Activated naive CD8-positive, alpha-beta T cell treated with anti-CD3 and anti-CD28 coated beads, Interleukin-2, amount 10 ng/mL, durations not matched to agents 7 days and 5 days (primary cell): ENCODE measurements at regions not wholly inside any gene's neighbourhood (a gene's known extent, or its start where the extent isn't known, plus 50 kb on each side); places are given as distances from the start of the nearest gene placed in this dataset.
A peak's percentile ranks its signal among the peaks of the same experiment; 100 is the strongest.
"Not testable (repeated sequence)": the region's sequence is repeated elsewhere in the genome, so short reads cannot be mapped to it uniquely, and the experiment has no call there.

Experiments
- ATAC-seq: fragments of 150-1000 bp; cut with Tn5 transposase; one replicate; pipeline ENCODE4 v1.10.0; 2021; ENCODE audit warnings: low read depth, moderate library complexity
- POLR2A ChIA-PET: fragments of 350-600 bp; sonication (Branson Sonifier 250); formaldehyde crosslinking; loops from one replicate; lab custom pipeline; 2021; ENCODE audit warnings: antibody characterized with exemption; lab: Charles Lee
- DNase-seq: peaks from one replicate; pipeline ENCODE4 v3.0.0; 2021
- H3K27ac Mint-ChIP-seq: one replicate; pipeline ENCODE4 v1.8.0; 2022; ENCODE audit warnings: mild to moderate bottlenecking, mixed read lengths
- H3K27me3 Mint-ChIP-seq: one replicate; pipeline ENCODE4 v1.8.0; 2022; ENCODE audit warnings: mild to moderate bottlenecking, moderate library complexity, mixed read lengths
- H3K36me3 Mint-ChIP-seq: one replicate; pipeline ENCODE4 v1.8.0; 2021; ENCODE audit warnings: mild to moderate bottlenecking, mixed read lengths
- H3K4me1 Mint-ChIP-seq: one replicate; pipeline ENCODE4 v1.8.0; 2021; ENCODE audit warnings: mixed read lengths
- H3K4me3 Mint-ChIP-seq: one replicate; pipeline ENCODE4 v1.8.0; 2022; ENCODE audit warnings: mild to moderate bottlenecking, moderate library complexity, mixed read lengths
- H3K9me3 Mint-ChIP-seq: one replicate; pipeline ENCODE4 v1.8.0; 2021; ENCODE audit warnings: mixed read lengths

DNA sequence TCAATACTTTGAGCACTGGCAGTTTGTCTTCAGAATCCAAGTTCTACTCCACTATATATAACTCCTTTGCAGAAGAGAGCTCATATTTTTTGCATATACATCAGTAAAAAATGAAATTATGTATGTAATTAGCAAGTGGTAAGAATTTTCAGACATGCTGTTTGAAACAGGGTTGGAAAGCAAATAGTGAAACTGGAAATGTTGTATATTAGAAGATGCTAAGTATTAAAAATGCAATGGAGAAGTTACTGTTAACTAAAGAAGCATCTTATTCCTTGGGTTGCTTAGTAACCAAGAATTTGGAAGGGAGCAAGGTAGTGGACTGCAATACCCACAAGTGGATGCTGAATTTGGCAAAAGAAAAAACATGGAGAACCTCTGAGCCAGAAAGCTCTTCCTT lies 88.6 kb upstream of the DLGAP1 start:
- no peak for DNase-seq
- Mint-ChIP-seq H3K27me3 (no peaks in the 10 kb centered on the region), H3K4me3 (no peak overlapping the region), H3K4me1 (no peaks in the 10 kb centered on the region), H3K36me3 (no peaks in the 10 kb centered on the region), H3K9me3 (peaks cover 8% of the 10 kb centered on the region), H3K27ac (no peak overlapping the region)
- POLR2A ChIA-PET: no interaction called here
- no peak for ATAC-seq

DNA sequence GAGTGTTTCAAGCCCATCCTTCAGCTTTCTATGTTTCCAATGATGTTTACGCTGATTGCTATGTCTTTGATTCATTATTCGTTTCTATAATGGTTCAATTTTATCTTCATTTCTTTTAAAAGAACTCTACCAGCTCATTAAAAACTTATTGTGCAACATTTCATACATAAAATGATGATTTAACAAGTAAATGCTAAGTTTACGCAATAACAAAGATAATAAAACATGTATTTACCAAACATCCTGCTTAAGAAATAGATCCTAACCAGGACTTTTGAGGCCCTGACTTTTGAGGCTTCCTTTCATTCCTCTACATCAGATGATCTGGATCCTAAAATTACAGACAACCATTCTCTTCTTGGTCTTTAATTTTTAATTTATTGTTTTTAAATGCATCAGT lies 86.5 kb upstream of the DLGAP1 start:
- Mint-ChIP-seq H3K27ac (no peak overlapping the region), H3K4me3 (no peak overlapping the region), H3K9me3 (peaks cover 13% of the 10 kb centered on the region), H3K36me3 (no peaks in the 10 kb centered on the region), H3K4me1 (no peaks in the 10 kb centered on the region), H3K27me3 (no peaks in the 10 kb centered on the region)
- POLR2A ChIA-PET: no interaction called here
- DNase-seq (no peak), ATAC-seq (no peak)

DNA sequence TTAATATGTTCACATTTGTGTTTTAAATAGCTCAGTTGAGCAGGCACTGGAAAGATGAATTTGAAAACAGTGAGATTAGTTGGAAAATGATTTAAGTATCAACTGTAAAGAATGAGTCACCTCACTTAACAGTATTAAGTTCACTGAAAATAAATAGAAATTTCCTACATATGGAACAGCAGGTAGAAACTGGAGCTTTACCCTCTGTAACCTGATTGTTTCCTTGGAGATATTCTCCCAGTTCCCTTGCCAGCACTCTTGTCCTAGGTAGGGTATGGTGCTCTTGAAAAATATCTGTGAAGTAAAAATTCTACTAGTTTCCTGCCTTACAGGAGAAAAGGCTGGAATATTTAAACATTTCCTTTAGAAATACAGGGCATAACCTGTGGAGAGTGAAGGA lies 81.3 kb upstream of the DLGAP1 start:
- H3K36me3 Mint-ChIP-seq: no peaks in the 10 kb centered on the region
- no peak overlapping the region for H3K27ac Mint-ChIP-seq
- no peak overlapping the region for H3K4me3 Mint-ChIP-seq
- ATAC-seq (no peak), DNase-seq (no peak)
- H3K9me3 Mint-ChIP-seq: peaks cover 19% of the 10 kb centered on the region
- H3K27me3 Mint-ChIP-seq: no peaks in the 10 kb centered on the region
- POLR2A ChIA-PET: no interaction called here
- H3K4me1 Mint-ChIP-seq: no peaks in the 10 kb centered on the region

DNA sequence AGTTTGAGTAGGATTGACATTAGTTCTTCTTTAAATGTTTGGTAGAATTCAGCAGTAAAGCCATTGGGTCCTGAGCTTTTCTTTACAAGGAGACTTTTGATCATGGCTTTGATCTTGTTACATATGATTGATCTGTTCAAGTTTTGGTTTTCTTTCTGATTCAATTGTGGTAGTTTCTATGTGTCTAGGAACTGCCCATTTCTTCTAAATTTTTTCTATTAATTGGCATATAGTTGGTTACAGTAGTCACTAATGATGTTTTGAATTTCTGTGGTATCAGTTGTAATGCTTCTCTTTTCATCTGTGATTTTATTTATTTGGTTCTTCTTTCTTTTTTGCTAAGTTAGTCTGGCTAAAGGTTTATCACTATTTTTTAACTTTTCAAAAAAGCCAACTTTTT lies 73.3 kb upstream of the DLGAP1 start:
- no peaks in the 10 kb centered on the region for H3K4me1 Mint-ChIP-seq
- H3K27me3 Mint-ChIP-seq: no peaks in the 10 kb centered on the region
- ATAC-seq: no peak
- H3K36me3 Mint-ChIP-seq: no peaks in the 10 kb centered on the region
- POLR2A ChIA-PET: no interaction called here
- peaks cover 10% of the 10 kb centered on the region for H3K9me3 Mint-ChIP-seq
- no peak overlapping the region for H3K27ac Mint-ChIP-seq
- no peak for DNase-seq
- H3K4me3 Mint-ChIP-seq: no peak overlapping the region

DNA sequence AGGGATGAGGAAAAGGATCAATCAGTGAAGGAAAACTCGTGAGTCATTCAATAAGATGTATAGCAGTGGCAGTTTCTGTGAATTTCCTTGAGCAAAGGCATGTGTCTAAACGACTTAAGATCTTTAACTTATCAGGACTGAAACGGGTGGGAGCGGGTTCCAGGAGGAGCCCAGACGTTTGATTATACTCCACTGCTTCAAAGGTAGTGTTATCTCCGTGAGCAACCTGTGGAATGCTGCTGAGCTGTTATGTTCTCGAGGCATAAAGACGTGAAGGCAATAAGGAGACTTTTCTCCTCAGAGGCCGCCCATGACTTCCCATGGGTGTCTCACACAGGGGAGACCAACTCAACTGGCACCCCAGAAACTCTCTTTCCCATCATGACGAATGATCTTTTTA lies 72.7 kb upstream of the DLGAP1 start:
- H3K36me3 Mint-ChIP-seq, H3K4me1 Mint-ChIP-seq, POLR2A ChIA-PET, H3K4me3 Mint-ChIP-seq, H3K9me3 Mint-ChIP-seq, H3K27ac Mint-ChIP-seq, ATAC-seq, H3K27me3 Mint-ChIP-seq, DNase-seq: not testable (repeated sequence)

DNA sequence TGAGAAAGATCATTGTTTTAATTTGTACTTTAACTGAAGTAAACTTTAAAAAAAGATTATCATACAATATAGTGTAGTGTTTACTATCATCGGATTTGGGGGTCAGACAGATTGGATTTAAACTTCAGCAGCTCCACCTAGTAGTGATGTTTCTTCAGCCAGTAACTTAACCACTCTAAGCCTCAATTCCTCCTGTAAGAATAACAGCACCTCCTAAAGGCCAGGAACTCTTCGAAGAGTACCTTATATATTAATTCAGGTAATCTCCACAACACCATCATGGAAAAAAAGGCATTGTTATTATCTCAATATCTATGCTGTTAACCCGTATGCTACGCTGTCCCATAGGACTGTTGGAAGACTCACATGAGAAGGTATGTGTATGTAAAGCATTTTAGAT lies 69.0 kb upstream of the DLGAP1 start:
- Mint-ChIP-seq H3K4me1 (no peaks in the 10 kb centered on the region), H3K36me3 (no peaks in the 10 kb centered on the region), H3K4me3 (no peak overlapping the region), H3K9me3 (peaks cover 3% of the 10 kb centered on the region), H3K27ac (no peak overlapping the region), H3K27me3 (no peaks in the 10 kb centered on the region)
- DNase-seq (no peak), ATAC-seq (no peak)
- POLR2A ChIA-PET: no interaction called here

DNA sequence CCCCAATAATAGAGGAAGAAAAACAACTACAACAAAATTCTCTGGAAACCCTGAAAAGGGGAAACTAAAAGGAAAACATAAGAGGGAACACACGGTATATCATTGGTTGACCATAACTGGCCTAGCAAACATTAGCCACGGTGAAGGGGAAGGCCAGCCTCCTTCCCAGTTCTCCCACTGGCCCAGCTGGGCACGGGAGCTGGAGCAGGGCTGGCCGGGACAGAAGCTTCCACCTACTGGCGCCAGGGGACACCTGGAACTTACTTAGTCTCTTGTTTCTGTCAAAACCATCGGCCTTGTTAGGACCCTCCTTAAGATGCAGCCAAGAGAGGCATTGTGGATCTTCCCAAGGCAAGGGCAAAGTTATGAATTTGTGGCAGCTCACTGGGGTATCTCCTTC lies 56.1 kb upstream of the DLGAP1 start:
- no peak for ATAC-seq
- Mint-ChIP-seq H3K4me1 (no peaks in the 10 kb centered on the region), H3K4me3 (no peak overlapping the region), H3K27ac (no peak overlapping the region), H3K36me3 (peaks cover 1% of the 10 kb centered on the region), H3K9me3 (peaks cover 13% of the 10 kb centered on the region), H3K27me3 (no peaks in the 10 kb centered on the region)
- no peak for DNase-seq
- POLR2A ChIA-PET: no interaction called here

DNA sequence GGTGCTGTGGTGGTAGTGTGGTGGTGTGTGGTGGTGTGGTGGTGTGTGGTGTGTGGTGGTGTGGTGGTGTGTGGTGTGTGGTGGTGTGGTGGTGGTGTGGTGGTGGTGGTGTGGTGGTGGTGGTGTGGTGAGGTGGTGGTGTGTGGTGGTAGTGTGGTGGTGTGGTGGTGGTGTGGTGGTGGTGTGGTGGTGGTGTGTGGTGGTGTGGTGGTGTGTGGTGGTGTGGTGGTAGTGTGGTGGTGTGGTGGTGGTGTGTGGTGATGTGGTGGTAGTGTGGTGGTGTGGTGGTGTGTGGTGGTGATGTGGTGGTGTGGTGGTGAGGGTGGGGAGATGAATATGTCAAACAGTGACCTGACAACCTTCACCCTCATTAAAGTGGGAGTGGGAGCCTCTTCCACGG lies 55.6 kb upstream of the DLGAP1 start:
- Mint-ChIP-seq H3K27me3 (no peaks in the 10 kb centered on the region), H3K4me3 (no peak overlapping the region), H3K4me1 (no peaks in the 10 kb centered on the region), H3K36me3 (peaks cover 1% of the 10 kb centered on the region), H3K9me3 (peaks cover 13% of the 10 kb centered on the region), H3K27ac (peak overlapping the region; percentile 63)
- POLR2A ChIA-PET: no interaction called here
- no peak for DNase-seq
- peak; percentile 39 for ATAC-seq

DNA sequence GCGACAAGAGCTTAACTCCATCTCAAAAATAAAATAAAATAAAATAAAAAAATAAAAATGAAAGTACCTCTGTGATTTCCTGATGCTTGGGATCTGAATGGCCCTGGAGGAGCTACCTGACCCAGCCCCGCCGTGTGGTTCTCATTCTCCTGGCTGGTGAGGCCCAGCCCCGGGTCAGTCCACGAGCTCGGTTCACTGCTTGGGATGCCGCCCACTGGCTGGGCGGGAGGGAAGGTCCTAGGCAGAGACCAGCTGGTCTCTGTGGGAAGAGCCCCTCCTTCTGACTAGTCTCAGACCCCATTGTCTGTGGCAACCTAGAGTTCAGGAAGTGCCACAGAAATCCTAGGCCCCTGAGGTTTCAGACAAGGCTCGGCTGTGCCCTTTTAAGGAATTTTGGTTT lies 55.1 kb upstream of the DLGAP1 start:
- Mint-ChIP-seq H3K9me3 (peaks cover 11% of the 10 kb centered on the region), H3K4me3 (no peak overlapping the region), H3K36me3 (peaks cover 1% of the 10 kb centered on the region), H3K27ac (peak overlapping the region; percentile 63), H3K4me1 (no peaks in the 10 kb centered on the region), H3K27me3 (no peaks in the 10 kb centered on the region)
- ATAC-seq: no peak
- POLR2A ChIA-PET: no interaction called here
- DNase-seq: no peak
